VCaP (cell line): ENCODE measurements at regions not wholly inside any gene's neighbourhood (a gene's known extent, or its start where the extent isn't known, plus 50 kb on each side); places are given as distances from the start of the nearest gene placed in this dataset.

ENCODE experiments used
- H3K27ac ChIP-seq: fragments of 450-650 bp; 2 replicates; pipeline ENCODE4 v1.5.1; 2017
- TF ChIP-seq, protein P1 (sequence below): fragments of 450-650 bp; conservative IDR thresholded peaks from 2 replicates; pipeline ENCODE4 v1.5.1; 2017; ENCODE audit warnings: mild to moderate bottlenecking, moderate library complexity

DNA sequence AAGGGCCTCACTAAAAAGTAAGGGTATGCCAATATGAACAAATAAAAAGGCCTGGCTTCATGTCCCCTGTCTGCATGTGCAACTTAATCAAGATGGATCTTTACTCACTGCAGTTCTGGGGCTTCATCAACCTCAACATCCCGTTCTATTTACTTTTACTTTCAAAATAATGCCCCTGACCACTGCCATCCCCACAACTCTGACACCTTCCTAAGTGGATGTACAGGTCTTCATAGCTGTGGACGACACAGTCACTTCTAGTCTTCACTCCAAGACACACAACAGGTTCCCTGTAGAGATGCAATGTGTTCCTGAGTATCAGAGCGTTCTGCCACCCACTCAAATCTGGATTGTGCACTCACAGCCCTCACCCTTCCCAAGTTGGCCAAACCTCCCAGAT is 136.1 kb downstream of the ENC1 start:
- H3K27ac ChIP-seq = peak overlapping the region; percentile 99
- TF ChIP-seq, protein P1, sequence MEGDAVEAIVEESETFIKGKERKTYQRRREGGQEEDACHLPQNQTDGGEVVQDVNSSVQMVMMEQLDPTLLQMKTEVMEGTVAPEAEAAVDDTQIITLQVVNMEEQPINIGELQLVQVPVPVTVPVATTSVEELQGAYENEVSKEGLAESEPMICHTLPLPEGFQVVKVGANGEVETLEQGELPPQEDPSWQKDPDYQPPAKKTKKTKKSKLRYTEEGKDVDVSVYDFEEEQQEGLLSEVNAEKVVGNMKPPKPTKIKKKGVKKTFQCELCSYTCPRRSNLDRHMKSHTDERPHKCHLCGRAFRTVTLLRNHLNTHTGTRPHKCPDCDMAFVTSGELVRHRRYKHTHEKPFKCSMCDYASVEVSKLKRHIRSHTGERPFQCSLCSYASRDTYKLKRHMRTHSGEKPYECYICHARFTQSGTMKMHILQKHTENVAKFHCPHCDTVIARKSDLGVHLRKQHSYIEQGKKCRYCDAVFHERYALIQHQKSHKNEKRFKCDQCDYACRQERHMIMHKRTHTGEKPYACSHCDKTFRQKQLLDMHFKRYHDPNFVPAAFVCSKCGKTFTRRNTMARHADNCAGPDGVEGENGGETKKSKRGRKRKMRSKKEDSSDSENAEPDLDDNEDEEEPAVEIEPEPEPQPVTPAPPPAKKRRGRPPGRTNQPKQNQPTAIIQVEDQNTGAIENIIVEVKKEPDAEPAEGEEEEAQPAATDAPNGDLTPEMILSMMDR = no peak

DNA sequence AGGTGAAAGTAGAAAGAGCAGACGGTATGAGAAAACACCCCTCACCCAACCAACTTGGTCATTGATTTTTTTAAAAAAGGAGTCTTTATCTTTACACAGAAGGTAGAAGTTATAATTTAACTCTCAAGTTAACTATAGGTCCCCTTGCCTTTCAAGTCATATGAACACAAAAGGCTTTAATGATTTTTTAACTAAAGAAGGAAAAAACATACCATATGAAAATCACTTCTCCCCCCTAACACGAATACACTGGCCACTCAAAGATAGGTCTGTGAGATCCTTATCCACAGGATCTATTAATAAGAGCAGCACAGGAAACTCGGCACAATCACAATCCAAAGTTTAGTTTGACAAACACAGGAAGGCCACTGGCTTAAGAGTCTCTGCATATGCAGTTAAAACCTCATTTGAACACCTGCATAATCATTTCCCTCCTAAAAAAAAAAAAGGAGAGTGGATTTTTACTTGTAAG is 138.0 kb downstream of the ENC1 start:
- TF ChIP-seq, protein P1 = no peak
- peak overlapping the region; percentile 99 for H3K27ac ChIP-seq

DNA sequence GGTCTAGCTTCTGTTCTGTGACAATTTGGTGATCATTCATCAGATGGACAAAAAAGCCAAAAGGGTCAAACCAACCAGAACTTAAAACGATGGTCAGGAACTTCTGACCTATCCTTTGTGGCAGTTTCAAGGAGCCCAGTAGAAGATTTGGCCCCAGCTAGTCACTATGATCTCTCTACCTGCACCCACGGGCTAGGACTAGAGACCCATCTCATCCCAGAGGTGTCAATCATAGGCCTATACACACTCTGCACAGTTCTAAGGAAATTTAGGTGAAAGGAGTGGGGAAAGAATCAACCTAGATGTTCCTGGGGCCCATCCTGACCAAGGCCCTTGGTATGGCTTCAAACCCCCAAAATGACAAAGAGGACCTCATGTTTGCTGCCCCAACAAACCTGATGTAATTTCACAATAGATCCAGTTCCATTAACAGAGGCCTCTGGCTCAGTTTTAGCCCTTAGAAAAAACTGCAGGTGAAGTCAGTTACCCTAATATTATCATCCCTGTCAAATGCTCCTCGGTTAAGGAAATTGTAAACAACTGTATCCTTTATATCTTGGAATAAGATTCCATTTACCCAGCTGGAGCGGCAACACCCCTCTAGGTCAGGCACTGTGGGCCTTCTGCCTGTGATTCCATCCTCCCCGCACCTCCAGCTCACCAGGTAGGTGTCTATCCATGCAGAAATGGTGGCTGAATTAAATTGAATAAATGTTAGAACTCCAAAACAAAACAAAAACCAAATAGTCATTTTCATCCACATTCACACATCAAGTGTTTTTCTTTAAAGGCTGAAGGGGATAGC is 138.7 kb downstream of the ENC1 start:
- TF ChIP-seq, protein P1 = no peak

DNA sequence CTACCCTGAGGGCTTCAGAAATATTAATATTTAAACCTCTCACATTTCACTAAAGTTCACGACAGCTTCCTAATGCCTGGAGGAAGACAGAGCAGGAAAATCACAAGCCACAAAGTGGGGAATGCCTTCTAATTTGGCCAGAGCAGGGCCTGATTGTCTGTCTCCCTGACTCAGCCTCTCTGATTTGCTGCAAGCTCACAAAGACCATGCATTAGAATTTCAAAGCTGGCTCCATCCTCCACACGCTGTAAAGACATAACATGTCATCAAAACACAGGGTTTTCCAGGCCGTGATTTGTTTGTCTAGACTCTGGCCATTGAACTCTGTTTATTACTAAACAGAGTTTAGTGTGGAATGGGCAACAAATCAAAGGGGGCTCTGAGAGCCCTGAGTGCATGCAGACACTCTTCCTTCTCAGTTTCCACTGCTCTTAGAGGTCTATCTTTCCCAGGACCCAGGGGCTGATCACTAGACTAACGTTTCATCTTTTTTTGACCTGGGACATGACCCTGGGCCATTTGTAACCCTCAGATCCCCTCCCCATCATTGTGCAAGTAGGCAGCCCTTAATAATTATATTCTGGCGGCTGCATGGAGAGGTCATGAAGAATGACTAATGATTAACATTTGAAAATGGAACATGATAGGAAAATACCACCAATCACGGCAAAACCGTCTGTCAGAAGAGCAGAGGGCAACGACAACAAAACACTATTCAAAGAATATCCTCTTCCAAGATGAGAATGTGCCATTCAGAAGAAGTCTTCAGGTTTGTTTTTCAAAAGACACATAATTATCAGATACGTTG is 140.2 kb downstream of the ENC1 start:
- TF ChIP-seq, protein P1 = no peak
- peak overlapping the region; percentile 99 for H3K27ac ChIP-seq

More for the DNA sequence above, 138.7 kb downstream of the ENC1 start:
- H3K27ac ChIP-seq = peak overlapping the region; percentile 99

DNA sequence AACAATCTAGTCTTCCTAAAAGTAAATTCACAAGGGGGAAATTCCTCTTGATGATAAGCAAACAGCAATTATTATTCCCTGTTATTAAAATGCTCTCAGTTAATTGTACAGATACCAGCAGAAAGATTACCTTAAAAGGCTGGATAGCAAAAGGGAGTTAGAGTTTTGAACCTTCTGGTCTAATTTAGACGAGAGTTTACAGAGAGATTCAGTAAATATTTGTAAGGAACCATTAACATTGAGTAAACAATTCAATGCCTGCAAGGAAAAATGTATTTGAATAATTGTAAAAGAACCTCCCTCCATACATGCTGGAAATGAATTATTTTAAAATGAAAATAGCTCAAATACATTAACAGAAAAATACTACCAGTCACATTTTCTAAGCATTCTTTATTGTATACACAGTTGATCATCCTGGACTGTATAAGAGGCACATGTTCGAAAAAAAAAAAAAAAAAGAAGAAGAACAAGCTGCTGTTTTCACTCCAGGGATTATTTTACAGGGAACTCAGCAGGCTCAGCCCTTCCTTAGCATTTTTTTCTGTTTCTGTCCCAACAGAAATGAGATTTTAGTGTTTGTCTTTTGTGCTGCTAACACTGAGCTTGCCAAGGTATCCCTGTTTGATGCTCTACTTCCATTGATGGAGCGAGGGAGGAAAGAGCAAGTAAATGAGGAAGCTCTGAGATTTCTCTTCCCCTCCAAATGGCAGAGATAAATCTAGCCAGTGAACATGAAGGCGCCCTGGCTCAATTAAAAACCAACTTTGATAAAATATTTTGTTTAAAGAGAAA is 141.1 kb downstream of the ENC1 start:
- peak overlapping the region; percentile 99 for H3K27ac ChIP-seq
- TF ChIP-seq, protein P1 = no peak

DNA sequence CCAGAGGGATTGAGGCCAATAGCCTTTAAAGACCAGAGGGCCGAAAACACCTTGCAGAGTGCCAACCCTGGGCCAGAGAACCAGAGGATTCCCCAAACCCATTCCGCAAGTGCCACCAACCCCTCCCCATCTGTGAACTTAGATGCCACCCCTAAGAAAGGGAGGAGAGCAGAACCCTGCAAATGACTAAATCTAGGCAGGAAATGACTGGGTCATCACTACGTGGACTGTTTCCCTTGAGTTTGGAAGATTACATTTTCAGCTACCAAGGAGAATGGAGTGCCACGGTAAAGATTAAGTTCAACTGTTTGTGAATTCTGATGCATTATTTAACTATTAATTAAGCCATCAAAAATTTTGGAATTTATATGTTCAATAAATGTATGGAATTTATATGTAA is 142.8 kb downstream of the ENC1 start:
- TF ChIP-seq, protein P1 = no peak
- H3K27ac ChIP-seq = peak overlapping the region; percentile 99
